Tibial artery (tissue), 4 donors: ENCODE measurements at regions not wholly inside any gene's neighbourhood (a gene's known extent, or its start where the extent isn't known, plus 50 kb on each side); places are given as distances from the start of the nearest gene placed in this dataset.

Experiments used
- DNase-seq, 2 donors: peaks; one replicate each; pipeline ENCODE4 v3.0.0-alpha.2; 2019
- H3K27ac ChIP-seq, 2 donors: fragments of 200-600 bp; sonication (generic) in 1 of 2; 1 replicate in 1 of 2; 2 replicates in 1 of 2; pipeline ENCODE4 v1.5.1; 2018 to 2019; ENCODE audit warnings: mild to moderate bottlenecking in 1 of 2
- H3K27me3 ChIP-seq, 2 donors: fragments of 200-600 bp; sonication (generic) in 1 of 2; one replicate each; pipeline versions ENCODE4 v1.5.1 to v1.6.0; 2016 to 2019
- H3K36me3 ChIP-seq, 3 donors: fragments of 200-600 bp; sonication (generic) in 2 of 3; one replicate each; pipeline ENCODE4 v1.5.1; 2016 to 2019; ENCODE audit warnings: mild to moderate bottlenecking in 2 of 3
- H3K4me1 ChIP-seq, 4 donors: fragments of 200-600 bp; sonication (generic) in 2 of 4; 1 replicate in 3 of 4; 2 replicates in 1 of 4; pipeline ENCODE4 v1.5.1; 2016 to 2019
- H3K4me3 ChIP-seq, 2 donors: fragments of 200-600 bp; sonication (generic) in 1 of 2; 1 replicate in 1 of 2; 2 replicates in 1 of 2; pipeline ENCODE4 v1.5.1; 2018 to 2019; ENCODE audit warnings: mild to moderate bottlenecking in 2 of 2
- H3K9me3 ChIP-seq, 3 donors: fragments of 200-600 bp; sonication (generic) in 1 of 3; one replicate each; pipeline ENCODE4 v1.5.1; 2016 to 2019
- CTCF ChIP-seq, 2 experiments: fragments of 200-600 bp in 1 of 2; fragments of 450-650 bp in 1 of 2; IDR thresholded peaks; one replicate each; pipeline ENCODE4 v1.5.1; 2017 to 2019; ENCODE audit warnings: antibody characterized with exemption in 2 of 2, mild to moderate bottlenecking in 1 of 2, moderate library complexity in 1 of 2
- intact Hi-C: fragments of 100-400 bp; cut with DNase I; formaldehyde crosslinking; loops from one replicate; pipeline ENCODE4 v1.15.0; 2023; ENCODE audit warnings: low total_unique reads

GRCh38 chr5:122721127-122721526 is 53.8 kb upstream of the SNX2 start:
- H3K27ac ChIP-seq = no peak overlapping the region
- intact Hi-C loops = no loop called here
- no peaks in the 10 kb centered on the region for H3K36me3 ChIP-seq
- H3K4me1 ChIP-seq = no peaks in the 10 kb centered on the region
- no peak for TF ChIP-seq CTCF (IDR thresholded peaks at IDR 0.05)
- H3K27me3 ChIP-seq = no peaks in the 10 kb centered on the region
- no peak for DNase-seq
- H3K4me3 ChIP-seq = no peak overlapping the region
- no peaks in the 10 kb centered on the region for H3K9me3 ChIP-seq

- DNase-seq = no peak
- Histone ChIP-seq H3K4me3 (no peak overlapping the region), H3K27me3 (no peaks in the 10 kb centered on the region), H3K9me3 (no peaks in the 10 kb centered on the region), H3K36me3 (no peaks in the 10 kb centered on the region), H3K27ac (no peak overlapping the region), H3K4me1 (peaks cover 0 to 3% (median 0%) of the 10 kb centered on the region in 4 donors)
- intact Hi-C loops = no loop called here
- TF ChIP-seq CTCF (IDR thresholded peaks at IDR 0.05) = no peak
Observed at GRCh38 chr5:122722341-122722740, 52.5 kb upstream of the SNX2 start.

GRCh38 chr5:122723606-122724352 is 51.1 kb upstream of the SNX2 start:
- no peaks in the 10 kb centered on the region for H3K36me3 ChIP-seq
- intact Hi-C loops = no loop called here
- H3K27me3 ChIP-seq = no peaks in the 10 kb centered on the region
- no peaks in the 10 kb centered on the region for H3K9me3 ChIP-seq
- peak in 1 of 2 donors; percentile 22 for DNase-seq
- TF ChIP-seq CTCF (IDR thresholded peaks at IDR 0.05) = no peak
- no peak overlapping the region for H3K4me3 ChIP-seq
- H3K27ac ChIP-seq = no peak overlapping the region
- H3K4me1 ChIP-seq = peaks cover 0 to 3% (median 0%) of the 10 kb centered on the region in 4 donors
